ENCODE measurements at regions not wholly inside any gene's neighbourhood (a gene's known extent, or its start where the extent isn't known, plus 50 kb on each side); places are given as distances from the start of the nearest gene placed in this dataset.

DNA sequence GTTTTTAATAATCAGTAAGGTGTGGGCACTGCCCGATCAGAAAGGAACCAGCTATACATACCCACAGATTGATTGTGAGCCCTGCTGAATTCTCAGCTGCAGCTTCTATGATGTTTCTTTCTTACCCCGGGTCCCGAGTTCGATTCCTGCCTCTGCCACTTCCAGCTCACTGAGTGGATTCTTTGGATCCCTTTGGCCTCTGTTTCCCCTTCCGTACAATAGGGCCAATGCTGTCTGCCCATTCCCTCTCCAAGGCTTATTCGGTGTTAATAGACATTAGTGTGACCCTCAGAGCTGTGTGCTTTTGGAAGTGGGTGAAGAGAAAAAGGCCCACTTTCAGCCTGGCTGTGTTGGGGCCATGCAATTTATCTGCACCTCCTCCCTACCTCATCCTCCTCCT is 115.8 kb downstream of the IRX5 start:
- TF ChIP-seq, protein P1, sequence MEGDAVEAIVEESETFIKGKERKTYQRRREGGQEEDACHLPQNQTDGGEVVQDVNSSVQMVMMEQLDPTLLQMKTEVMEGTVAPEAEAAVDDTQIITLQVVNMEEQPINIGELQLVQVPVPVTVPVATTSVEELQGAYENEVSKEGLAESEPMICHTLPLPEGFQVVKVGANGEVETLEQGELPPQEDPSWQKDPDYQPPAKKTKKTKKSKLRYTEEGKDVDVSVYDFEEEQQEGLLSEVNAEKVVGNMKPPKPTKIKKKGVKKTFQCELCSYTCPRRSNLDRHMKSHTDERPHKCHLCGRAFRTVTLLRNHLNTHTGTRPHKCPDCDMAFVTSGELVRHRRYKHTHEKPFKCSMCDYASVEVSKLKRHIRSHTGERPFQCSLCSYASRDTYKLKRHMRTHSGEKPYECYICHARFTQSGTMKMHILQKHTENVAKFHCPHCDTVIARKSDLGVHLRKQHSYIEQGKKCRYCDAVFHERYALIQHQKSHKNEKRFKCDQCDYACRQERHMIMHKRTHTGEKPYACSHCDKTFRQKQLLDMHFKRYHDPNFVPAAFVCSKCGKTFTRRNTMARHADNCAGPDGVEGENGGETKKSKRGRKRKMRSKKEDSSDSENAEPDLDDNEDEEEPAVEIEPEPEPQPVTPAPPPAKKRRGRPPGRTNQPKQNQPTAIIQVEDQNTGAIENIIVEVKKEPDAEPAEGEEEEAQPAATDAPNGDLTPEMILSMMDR (conservative IDR thresholded peaks at IDR 0.05), result no peak
- TF ChIP-seq EZH2 (IDR thresholded peaks at IDR 0.05; ENCODE audit: low read depth), result no peak
